GM21528 (cell line): ENCODE measurements at regions not wholly inside any gene's neighbourhood (a gene's known extent, or its start where the extent isn't known, plus 50 kb on each side); places are given as distances from the start of the nearest gene placed in this dataset.
"Not testable (repeated sequence)": the region's sequence is repeated elsewhere in the genome, so short reads cannot be mapped to it uniquely, and the experiment has no call there.

Source experiments
- ATAC-seq: cut with Tn5 transposase; IDR thresholded peaks from one replicate; pipeline ENCODE4 v1.9.1; 2021; ENCODE audit warnings: mild to moderate bottlenecking, moderate library complexity; ENCODE audit not compliant: unreplicated experiment, low FRiP score

GRCh38 chrX:2640436-2641150 is 50.5 kb upstream of the CD99 start:
- no peak for ATAC-seq

GRCh38 chrX:2638279-2638678 is 52.8 kb upstream of the CD99 start:
- ATAC-seq = no peak

- no peak for ATAC-seq
Measured at GRCh38 chrX:2635342-2635741, 55.8 kb upstream of the CD99 start.

- no peak for ATAC-seq
Measured at GRCh38 chrX:2632533-2633504, 58.3 kb upstream of the CD99 start.

GRCh38 chrX:2631743-2632532 is 59.2 kb upstream of the CD99 start:
- no peak for ATAC-seq

- ATAC-seq = not testable (repeated sequence)
Measured at GRCh38 chrX:2630935-2631742, 60.0 kb upstream of the CD99 start.

GRCh38 chrX:2630008-2630934 is 60.8 kb upstream of the CD99 start:
- ATAC-seq = not testable (repeated sequence)

- ATAC-seq = no peak
Measured at GRCh38 chrX:2629316-2630007, 61.6 kb upstream of the CD99 start.

GRCh38 chrX:2628751-2629315 is 62.3 kb upstream of the CD99 start:
- ATAC-seq = no peak

GRCh38 chrX:2627272-2627867 is 63.7 kb upstream of the CD99 start:
- ATAC-seq = peak; percentile 45

- no peak for ATAC-seq
Measured at GRCh38 chrX:2626750-2627149, 64.3 kb upstream of the CD99 start.

- no peak for ATAC-seq
Measured at GRCh38 chrX:2620576-2620975, 70.5 kb upstream of the CD99 start.

GRCh38 chrX:2618516-2618915 is 72.6 kb upstream of the CD99 start:
- no peak for ATAC-seq

- ATAC-seq = no peak
Measured at GRCh38 chrX:2614911-2615310, 76.2 kb upstream of the CD99 start.

GRCh38 chrX:2610246-2611170 is 80.6 kb upstream of the CD99 start:
- ATAC-seq = no peak

GRCh38 chrX:2609431-2610238 is 81.5 kb upstream of the CD99 start:
- peak; percentile 6 for ATAC-seq
